Gastrocnemius medialis (tissue), 4 donors: ENCODE measurements at regions not wholly inside any gene's neighbourhood (a gene's known extent, or its start where the extent isn't known, plus 50 kb on each side); places are given as distances from the start of the nearest gene placed in this dataset.

Experiments used
- CTCF ChIP-seq, 5 experiments: fragments of 450-650 bp in 3 of 5; fragments of 200-600 bp in 2 of 5; sonication (generic) in 2 of 5; IDR thresholded peaks in 4 of 5; conservative IDR thresholded peaks in 1 of 5; 1 replicate in 4 of 5; 2 replicates in 1 of 5; pipeline ENCODE4 v1.5.1; 2016 to 2019; ENCODE audit warnings: antibody characterized with exemption in 5 of 5, mild to moderate bottlenecking in 3 of 5, moderate library complexity in 3 of 5
- POLR2A ChIP-seq, 2 donors: fragments of 450-650 bp; IDR thresholded peaks; one replicate each; pipeline ENCODE4 v1.6.1; 2017; ENCODE audit warnings: antibody characterized with exemption in 2 of 2, mild to moderate bottlenecking in 2 of 2, moderate library complexity in 2 of 2

- TF ChIP-seq CTCF (IDR thresholded peaks at IDR 0.05 in 4 of 5, conservative IDR thresholded peaks at IDR 0.05 in 1 of 5) = no peak
- TF ChIP-seq POLR2A (IDR thresholded peaks at IDR 0.05) = no peak
Measured at GRCh38 chr2:71787476-71788185, 334.3 kb downstream of the DYSF start.
